ENCODE measurements at regions not wholly inside any gene's neighbourhood (a gene's known extent, or its start where the extent isn't known, plus 50 kb on each side); places are given as distances from the start of the nearest gene placed in this dataset.

- POLR2A ChIA-PET = no interaction called here
- no peaks in the 10 kb centered on the region for H3K79me2 ChIP-seq (ENCODE audit: insufficient read depth, low read depth, low read length)
- no peaks in the 10 kb centered on the region for H3K36me3 ChIP-seq (ENCODE audit: insufficient read depth, low read length)
- no peak overlapping the region for H3K4me3 ChIP-seq (ENCODE audit: low read depth, low read length, poor library complexity, severe bottlenecking)
- no peak for DNase-seq (ENCODE audit: low spot score)
- H3K27ac ChIP-seq (ENCODE audit: low read depth, low read length, poor library complexity, severe bottlenecking) = no peak overlapping the region
- H4K20me1 ChIP-seq (ENCODE audit: insufficient read depth, low read length) = no peaks in the 10 kb centered on the region
- BruUV-seq (replicated peaks) = no TSS peak
- H3K9me3 ChIP-seq (ENCODE audit: low read length) = no peaks in the 10 kb centered on the region
- intact Hi-C loops (cut with micrococcal nuclease; ENCODE audit: unreplicated experiment) = no loop called here
- H3K9me2 ChIP-seq (ENCODE audit: insufficient read depth, low read length) = no peaks in the 10 kb centered on the region
- TF ChIP-seq CTCF (conservative IDR thresholded peaks at IDR 0.05; ENCODE audit: low read length) = no peak
- TF ChIP-seq EZH2phosphoT487 (IDR thresholded peaks at IDR 0.05; ENCODE audit: borderline replicate concordance, low read depth, low read length) = no peak
- no peak overlapping the region for H3K4me2 ChIP-seq (ENCODE audit: low read length)
- H3K4me1 ChIP-seq (ENCODE audit: insufficient read depth, low read length, poor library complexity, severe bottlenecking) = no peaks in the 10 kb centered on the region
- H2AFZ ChIP-seq (ENCODE audit: low read length) = no peak overlapping the region
- CTCF ChIA-PET (ENCODE audit: unreplicated experiment) = no interaction called here
Observed at GRCh38 chr10:109412353-109412752, 511.0 kb downstream of the XPNPEP1 start.

GRCh38 chr10:109411917-109412316 lies 511.4 kb downstream of the XPNPEP1 start:
- Histone ChIP-seq H4K20me1 (ENCODE audit: insufficient read depth, low read length) (no peaks in the 10 kb centered on the region), H3K9me2 (ENCODE audit: insufficient read depth, low read length) (no peaks in the 10 kb centered on the region), H3K27ac (ENCODE audit: low read depth, low read length, poor library complexity, severe bottlenecking) (no peak overlapping the region), H3K4me1 (ENCODE audit: insufficient read depth, low read length, poor library complexity, severe bottlenecking) (no peaks in the 10 kb centered on the region), H3K4me2 (ENCODE audit: low read length) (no peak overlapping the region), H3K36me3 (ENCODE audit: insufficient read depth, low read length) (no peaks in the 10 kb centered on the region), H3K4me3 (ENCODE audit: low read depth, low read length, poor library complexity, severe bottlenecking) (no peak overlapping the region), H3K79me2 (ENCODE audit: insufficient read depth, low read depth, low read length) (no peaks in the 10 kb centered on the region), H3K9me3 (ENCODE audit: low read length) (no peaks in the 10 kb centered on the region), H2AFZ (ENCODE audit: low read length) (no peak overlapping the region)
- intact Hi-C loops (cut with micrococcal nuclease; ENCODE audit: unreplicated experiment) = no loop called here
- ChIA-PET CTCF (ENCODE audit: unreplicated experiment) (no interaction called here), POLR2A (no interaction called here)
- DNase-seq (ENCODE audit: low spot score) = no peak
- no peak for TF ChIP-seq CTCF (conservative IDR thresholded peaks at IDR 0.05; ENCODE audit: low read length)
- TF ChIP-seq EZH2phosphoT487 (IDR thresholded peaks at IDR 0.05; ENCODE audit: borderline replicate concordance, low read depth, low read length) = no peak
- no TSS peak for BruUV-seq (replicated peaks)

GRCh38 chr10:109405338-109405737 lies 518.0 kb downstream of the XPNPEP1 start:
- H3K9me2 ChIP-seq (ENCODE audit: insufficient read depth, low read length) = no peaks in the 10 kb centered on the region
- H3K27ac ChIP-seq (ENCODE audit: low read depth, low read length, poor library complexity, severe bottlenecking) = no peak overlapping the region
- CTCF ChIA-PET (ENCODE audit: unreplicated experiment) = no interaction called here
- H3K4me1 ChIP-seq (ENCODE audit: insufficient read depth, low read length, poor library complexity, severe bottlenecking) = no peaks in the 10 kb centered on the region
- no peak overlapping the region for H3K4me3 ChIP-seq (ENCODE audit: low read depth, low read length, poor library complexity, severe bottlenecking)
- BruUV-seq (replicated peaks) = no TSS peak
- no peaks in the 10 kb centered on the region for H4K20me1 ChIP-seq (ENCODE audit: insufficient read depth, low read length)
- H2AFZ ChIP-seq (ENCODE audit: low read length) = no peak overlapping the region
- H3K9me3 ChIP-seq (ENCODE audit: low read length) = no peaks in the 10 kb centered on the region
- no peak for DNase-seq (ENCODE audit: low spot score)
- no peak overlapping the region for H3K4me2 ChIP-seq (ENCODE audit: low read length)
- intact Hi-C loops (cut with micrococcal nuclease; ENCODE audit: unreplicated experiment) = no loop called here
- H3K79me2 ChIP-seq (ENCODE audit: insufficient read depth, low read depth, low read length) = no peaks in the 10 kb centered on the region
- POLR2A ChIA-PET = no interaction called here
- no peak for TF ChIP-seq EZH2phosphoT487 (IDR thresholded peaks at IDR 0.05; ENCODE audit: borderline replicate concordance, low read depth, low read length)
- no peaks in the 10 kb centered on the region for H3K36me3 ChIP-seq (ENCODE audit: insufficient read depth, low read length)

Data from OCI-LY7 (cell line).